Muscle of arm (tissue), 1 donor: ENCODE measurements at regions not wholly inside any gene's neighbourhood (a gene's known extent, or its start where the extent isn't known, plus 50 kb on each side); places are given as distances from the start of the nearest gene placed in this dataset.
A peak's percentile ranks its signal among the peaks of the same experiment; 100 is the strongest.

Experiments used
- DNase-seq: peaks from one replicate; pipeline ENCODE4 v3.0.0-alpha.2; 2013

DNA sequence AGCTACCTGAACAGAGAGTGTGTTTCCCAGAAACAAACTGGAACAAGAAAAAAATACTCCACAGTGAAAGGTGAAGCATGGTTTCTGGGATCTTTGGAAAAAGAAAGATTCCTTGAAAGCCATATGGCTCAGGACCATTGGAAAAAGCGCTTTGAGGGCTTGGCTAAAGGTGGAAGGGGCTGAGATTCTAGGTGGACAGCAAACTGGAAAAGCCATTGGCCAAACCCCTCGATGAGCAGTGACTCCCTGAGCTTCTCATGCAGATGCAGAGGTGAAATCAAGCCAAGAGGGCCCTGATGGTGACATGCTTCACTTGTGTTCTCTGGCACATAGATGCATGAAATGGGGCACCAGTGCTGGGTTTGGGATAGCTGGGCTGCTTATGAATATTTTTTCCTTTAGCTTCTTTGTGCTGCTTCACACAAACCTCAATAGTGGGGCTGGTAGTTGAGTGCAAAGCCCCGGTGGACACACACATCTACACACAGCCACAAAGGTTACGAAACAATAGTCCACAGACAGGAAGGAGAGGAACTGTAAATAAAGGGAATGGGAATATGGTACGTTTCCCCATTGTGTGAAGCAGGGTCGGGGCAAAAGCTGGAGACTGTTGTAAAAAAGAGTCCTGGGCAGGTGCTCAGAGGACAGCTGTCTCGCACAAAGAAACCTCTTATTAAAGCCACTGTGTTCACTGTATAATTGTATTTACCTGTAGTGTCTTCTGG is 117.8 kb downstream of the FOXA2 start:
- no peak for DNase-seq

- no peak for DNase-seq
Observed at GRCh38 chr20:22465622-22466446, 118.5 kb downstream of the FOXA2 start.

DNA sequence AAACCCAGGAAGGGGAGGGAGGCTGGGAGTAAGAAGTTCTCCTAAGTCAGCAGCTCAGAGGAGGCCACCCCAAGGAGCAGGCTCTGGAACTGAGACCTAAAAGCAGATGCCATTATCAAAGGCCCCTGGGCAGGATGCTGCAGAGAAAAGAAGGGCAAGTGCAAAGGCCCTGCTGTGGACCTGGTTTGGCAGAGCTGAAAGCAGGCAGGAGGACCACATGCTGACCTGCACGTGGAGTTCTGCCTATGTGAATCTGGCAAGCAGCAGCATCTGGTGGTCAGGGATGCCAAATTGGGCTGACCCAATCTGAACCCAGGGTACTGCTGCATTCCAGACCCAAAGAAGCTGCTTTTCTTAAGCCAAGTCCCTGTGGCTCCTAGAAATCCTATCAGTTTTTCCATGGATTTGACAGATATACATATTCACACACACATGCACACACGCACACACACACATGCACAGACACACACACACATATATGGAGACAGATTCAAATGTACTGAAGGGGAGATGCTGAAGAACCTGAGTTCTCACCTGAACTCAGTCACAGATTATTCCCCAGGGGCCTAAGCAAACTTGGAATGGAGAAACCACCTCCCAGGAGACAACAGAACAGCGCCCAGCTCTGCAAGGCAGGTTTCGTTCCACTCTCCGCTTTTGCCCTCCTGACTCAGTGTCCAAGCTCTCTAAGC is 119.9 kb downstream of the FOXA2 start:
- no peak for DNase-seq

GRCh38 chr20:22462975-22463914 is 121.1 kb downstream of the FOXA2 start:
- no peak for DNase-seq

- no peak for DNase-seq
Observed at GRCh38 chr20:22460803-22461202, 123.6 kb downstream of the FOXA2 start.

GRCh38 chr20:22460231-22460630 is 124.1 kb downstream of the FOXA2 start:
- no peak for DNase-seq

DNA sequence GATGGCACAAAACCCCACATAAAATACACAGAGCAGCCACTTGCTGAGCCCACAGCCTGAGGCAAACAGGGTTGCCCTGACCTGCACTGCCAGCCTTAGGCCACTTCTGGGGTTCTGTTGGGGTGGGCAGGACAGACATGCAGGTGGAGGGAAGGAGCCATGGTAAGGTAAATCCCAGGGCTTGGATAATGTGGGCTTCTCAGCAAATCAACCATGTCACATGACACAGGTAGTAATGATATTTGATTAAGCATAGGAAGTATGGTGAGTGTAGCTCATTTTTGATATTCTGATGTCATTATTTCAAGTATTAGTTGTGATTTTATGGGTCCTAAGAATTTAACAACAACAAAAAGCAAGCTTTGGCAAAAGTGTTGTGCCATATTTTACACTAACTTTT is 124.6 kb downstream of the FOXA2 start:
- DNase-seq = no peak

- DNase-seq = no peak
Observed at GRCh38 chr20:22456109-22456508, 128.3 kb downstream of the FOXA2 start.

GRCh38 chr20:22455259-22455658 is 129.1 kb downstream of the FOXA2 start:
- DNase-seq = no peak

DNA sequence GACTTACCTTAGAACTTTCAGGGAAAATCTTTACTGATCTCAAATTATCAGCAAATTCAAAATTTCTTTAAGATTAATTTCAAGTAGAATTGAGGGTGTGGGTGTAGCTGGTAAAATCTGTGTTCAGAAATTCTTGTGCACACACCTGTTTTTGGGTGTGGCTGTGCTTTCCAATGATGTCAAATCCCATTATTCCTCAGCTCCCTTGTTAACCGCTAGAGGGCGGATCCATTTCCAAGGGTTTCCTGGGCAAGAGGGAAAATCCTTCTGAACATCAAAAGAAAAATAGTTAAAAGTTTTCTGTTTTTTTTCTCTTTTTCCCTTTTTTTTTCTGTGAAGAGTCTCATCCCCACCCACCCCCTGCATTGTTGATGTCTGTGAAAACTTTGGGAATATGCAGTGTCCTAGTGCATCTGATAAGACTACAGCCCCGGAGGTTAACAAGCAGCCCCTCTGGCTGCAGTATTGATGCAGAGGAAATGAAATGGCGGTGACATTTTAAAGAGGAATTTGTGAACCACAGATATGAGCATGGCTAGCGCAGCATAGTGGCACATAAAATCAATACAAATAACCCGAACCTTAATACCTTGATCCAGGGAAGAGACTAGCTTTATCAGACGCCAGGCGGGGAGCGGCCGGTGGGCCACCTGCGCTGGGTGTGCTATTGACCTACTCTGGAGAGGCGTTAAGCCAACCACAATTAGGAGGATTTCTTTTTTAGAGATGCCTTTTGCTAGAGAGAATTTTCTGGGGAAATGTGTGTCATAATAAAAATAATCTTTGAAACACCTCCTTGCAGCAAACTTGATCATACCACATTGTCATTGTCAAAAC is 130.9 kb downstream of the FOXA2 start:
- DNase-seq = no peak

GRCh38 chr20:22452442-22453011 is 131.8 kb downstream of the FOXA2 start:
- DNase-seq = no peak

GRCh38 chr20:22450537-22450936 is 133.8 kb downstream of the FOXA2 start:
- no peak for DNase-seq

DNA sequence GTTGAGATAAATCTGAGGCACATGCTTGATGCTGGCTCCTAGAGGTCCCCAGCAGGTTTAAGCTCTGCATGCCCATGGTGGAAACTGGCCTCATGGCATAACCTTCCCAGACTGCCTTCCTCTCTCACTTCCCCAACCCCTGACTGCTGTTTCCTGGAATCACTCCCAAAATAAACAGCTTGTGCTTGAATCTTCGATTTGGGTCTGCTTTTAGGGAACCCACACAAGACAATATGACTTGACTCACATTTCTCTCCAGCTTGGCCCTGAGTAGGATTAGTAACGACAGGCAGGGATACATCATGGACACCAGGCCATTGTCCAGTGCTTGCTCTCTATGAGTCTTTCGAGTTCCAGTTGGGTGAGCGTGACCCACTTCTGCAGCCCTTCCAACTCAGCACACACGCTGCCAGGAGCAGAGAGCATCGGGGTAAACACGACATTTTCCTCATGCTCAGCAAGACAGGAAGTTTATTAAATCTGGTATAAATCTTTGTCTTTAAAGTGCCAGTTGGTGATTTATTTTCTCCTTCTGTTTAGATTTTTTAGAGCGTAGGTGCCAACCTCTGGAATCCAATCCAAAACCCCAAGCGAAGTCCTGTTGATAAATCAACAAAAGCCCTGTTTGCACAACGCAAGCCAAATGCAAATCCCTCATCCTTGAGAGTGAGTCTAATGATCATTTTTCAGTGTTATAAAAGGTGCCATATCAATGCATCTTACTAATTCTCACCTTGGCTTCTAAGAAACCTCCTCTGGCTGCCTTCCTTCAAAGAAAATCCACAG is 135.0 kb downstream of the FOXA2 start:
- no peak for DNase-seq

DNA sequence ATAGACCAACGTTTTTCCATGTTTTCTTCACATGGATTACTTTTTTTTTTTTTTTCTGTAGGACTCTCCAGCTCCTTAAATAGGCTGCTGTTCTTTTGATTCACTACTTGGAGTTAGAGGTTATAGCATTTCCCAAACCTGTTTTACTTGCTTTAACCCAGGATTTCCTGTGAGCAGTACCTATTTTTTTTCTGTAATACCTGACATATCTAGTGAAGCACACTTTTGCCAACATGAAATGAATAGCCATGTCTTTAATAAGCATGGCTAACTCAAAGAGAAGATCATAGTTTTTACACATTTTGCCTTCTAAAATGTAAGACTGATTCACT is 137.0 kb downstream of the FOXA2 start:
- no peak for DNase-seq

DNA sequence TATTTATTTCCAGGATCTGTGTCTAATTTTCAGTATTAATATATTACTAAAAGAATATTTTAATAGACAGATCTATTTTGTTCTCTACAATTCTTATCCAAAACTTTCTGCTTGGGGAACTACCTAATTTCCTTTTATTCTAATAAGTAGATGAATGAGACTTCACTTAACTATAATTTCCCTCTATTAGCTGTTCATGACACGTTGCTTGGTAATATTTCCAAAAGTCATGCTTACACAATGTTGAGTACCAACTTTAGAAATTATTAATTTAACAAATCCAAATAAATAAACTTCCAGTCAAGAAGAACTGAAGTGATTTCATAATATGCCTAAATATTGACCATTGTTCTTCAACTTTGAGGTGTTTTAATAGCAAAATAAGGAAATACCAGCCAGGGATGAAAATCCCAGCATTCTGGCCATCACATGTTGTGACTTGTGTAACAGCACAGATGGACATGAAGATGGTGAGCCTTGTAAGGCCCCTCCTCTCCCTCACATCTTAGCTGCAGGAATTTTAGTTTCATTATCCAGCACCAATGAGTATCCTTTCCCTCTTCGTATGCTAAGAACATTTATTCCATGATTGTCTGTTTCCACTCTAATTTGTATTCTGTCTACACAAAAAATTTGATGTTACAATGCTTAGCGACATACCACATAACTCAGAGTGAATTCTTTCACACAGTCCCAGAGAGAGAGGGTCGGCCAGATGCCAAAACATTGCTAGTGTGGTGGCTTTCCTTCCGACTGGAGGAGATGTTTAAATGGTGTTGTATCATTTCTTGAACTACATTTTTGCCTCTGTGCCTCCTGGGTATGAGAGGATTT is 137.5 kb downstream of the FOXA2 start:
- peak; percentile 29 for DNase-seq

GRCh38 chr20:22442318-22442717 is 142.1 kb downstream of the FOXA2 start:
- DNase-seq = no peak

GRCh38 chr20:22438926-22439325 is 145.4 kb downstream of the FOXA2 start:
- DNase-seq = no peak

DNA sequence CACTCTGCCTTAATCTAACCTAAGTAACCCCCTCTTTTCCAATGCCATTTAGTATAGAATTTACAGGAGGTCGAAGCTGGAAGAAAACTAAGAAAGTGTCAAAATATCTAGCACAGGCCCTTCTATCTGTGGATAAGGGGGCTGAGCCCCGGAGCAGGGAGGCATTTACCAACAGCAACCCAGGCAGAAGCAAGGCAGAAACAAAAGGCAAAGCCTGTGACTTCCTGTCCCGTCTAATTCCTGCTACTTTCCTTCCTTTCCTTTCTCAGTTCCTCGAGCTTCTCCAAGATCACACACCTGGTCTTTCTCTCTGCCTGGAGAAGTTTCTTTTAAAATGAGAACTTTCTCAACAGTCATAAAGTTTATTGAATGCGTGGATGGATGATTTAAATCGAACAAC is 146.0 kb downstream of the FOXA2 start:
- no peak for DNase-seq

DNA sequence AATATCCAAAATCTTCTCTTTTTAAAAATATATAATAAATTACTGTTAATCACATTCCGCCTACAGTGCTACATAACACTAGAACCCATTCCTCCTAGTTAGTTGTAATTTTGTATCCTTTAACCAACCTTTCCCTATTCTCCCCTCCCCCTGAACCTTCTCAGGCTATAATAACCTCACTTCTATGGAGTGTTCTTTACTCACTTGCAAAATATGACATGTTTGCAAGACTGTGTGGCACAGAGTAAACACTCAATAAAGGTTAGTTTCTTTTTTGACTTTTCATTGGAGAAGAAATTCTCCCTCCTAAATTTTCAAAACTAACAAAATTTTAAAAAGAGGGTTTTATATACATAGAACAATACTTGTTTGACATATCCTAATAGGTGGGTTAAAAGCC is 147.0 kb downstream of the FOXA2 start:
- DNase-seq = no peak
